ENCODE measurements at regions not wholly inside any gene's neighbourhood (a gene's known extent, or its start where the extent isn't known, plus 50 kb on each side); places are given as distances from the start of the nearest gene placed in this dataset.

DNA sequence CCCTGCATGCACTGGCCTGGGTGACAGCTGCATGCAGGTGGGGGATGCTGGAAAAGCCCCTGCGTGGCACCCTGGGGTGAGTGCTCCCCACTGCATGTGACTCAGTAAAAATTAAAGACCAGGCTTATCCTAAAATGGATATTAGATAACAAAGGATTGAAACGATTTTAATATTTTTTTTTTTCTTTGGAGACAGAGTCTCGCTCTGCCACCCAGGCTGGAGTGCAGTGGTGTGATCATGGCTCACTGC, 334.9 kb downstream of the C16orf95 start:
- H3K9me3 Mint-ChIP-seq = no peaks in the 10 kb centered on the region
- H3K4me1 Mint-ChIP-seq = peaks cover 8% of the 10 kb centered on the region
- no peak overlapping the region for H3K27ac Mint-ChIP-seq
- TF ChIP-seq, protein P1, sequence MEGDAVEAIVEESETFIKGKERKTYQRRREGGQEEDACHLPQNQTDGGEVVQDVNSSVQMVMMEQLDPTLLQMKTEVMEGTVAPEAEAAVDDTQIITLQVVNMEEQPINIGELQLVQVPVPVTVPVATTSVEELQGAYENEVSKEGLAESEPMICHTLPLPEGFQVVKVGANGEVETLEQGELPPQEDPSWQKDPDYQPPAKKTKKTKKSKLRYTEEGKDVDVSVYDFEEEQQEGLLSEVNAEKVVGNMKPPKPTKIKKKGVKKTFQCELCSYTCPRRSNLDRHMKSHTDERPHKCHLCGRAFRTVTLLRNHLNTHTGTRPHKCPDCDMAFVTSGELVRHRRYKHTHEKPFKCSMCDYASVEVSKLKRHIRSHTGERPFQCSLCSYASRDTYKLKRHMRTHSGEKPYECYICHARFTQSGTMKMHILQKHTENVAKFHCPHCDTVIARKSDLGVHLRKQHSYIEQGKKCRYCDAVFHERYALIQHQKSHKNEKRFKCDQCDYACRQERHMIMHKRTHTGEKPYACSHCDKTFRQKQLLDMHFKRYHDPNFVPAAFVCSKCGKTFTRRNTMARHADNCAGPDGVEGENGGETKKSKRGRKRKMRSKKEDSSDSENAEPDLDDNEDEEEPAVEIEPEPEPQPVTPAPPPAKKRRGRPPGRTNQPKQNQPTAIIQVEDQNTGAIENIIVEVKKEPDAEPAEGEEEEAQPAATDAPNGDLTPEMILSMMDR (IDR thresholded peaks at IDR 0.05; ENCODE audit: unreplicated experiment) = no peak
- no peak overlapping the region for H3K4me3 Mint-ChIP-seq
- H3K36me3 Mint-ChIP-seq = no peaks in the 10 kb centered on the region
- no peak for DNase-seq (ENCODE audit: low spot score in 2 of 2, unreplicated experiment in 2 of 2)
- H3K27me3 Mint-ChIP-seq (ENCODE audit: low read depth) = peaks cover 14% of the 10 kb centered on the region

DNA sequence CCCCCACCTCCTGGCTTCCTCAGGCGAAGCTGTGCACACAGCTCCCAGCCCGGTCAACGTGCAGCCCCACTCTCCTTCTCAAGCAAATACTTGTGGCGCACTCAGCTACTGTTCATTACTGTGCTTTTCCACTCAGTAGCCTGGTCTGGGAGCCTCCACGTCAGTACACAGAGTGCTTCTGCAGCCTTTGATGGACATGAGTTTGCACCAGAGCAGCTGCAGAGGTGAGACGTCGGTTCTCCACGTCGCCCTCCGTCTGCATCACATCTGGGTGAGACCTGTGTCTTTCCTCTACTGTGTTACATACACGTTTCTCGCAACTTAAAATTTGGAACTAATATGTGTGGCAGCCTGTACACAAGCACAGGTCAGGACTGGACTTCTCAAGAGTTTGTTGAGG, 334.3 kb downstream of the C16orf95 start:
- no peak overlapping the region for H3K27ac Mint-ChIP-seq
- TF ChIP-seq, protein P1 (IDR thresholded peaks at IDR 0.05; ENCODE audit: unreplicated experiment) = no peak

DNA sequence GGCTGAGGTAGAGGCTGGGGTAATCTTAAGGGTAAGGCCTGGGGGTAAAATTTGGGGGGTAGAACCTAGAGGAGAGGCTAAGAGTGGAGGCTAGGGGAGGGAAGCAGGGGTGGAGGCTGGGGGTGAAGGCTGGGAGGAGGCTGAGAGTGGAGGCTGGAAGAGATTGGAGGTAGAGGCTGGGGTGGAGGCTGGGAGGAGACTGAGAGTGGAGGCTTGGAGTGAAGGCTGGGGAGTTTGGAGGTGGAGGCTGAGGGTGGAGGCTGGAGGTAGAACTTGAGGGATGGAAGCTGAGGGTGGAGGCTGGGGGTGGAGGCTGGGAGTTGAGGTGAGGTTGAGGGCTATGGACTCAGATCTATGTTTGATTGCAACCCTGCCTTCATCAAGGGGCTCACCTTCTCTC, 333.6 kb downstream of the C16orf95 start:
- Mint-ChIP-seq H3K9me3 (no peaks in the 10 kb centered on the region), H3K4me3 (no peak overlapping the region), H3K4me1 (peaks cover 15% of the 10 kb centered on the region), H3K27me3 (ENCODE audit: low read depth) (peaks cover 28% of the 10 kb centered on the region), H3K27ac (no peak overlapping the region), H3K36me3 (no peaks in the 10 kb centered on the region)
- TF ChIP-seq, protein P1 (IDR thresholded peaks at IDR 0.05; ENCODE audit: unreplicated experiment) = no peak
- no peak for DNase-seq (ENCODE audit: low spot score in 2 of 2, unreplicated experiment in 2 of 2)

More for the DNA sequence above, 334.3 kb downstream of the C16orf95 start:
- Mint-ChIP-seq H3K36me3 (no peaks in the 10 kb centered on the region), H3K9me3 (no peaks in the 10 kb centered on the region), H3K4me1 (peaks cover 8% of the 10 kb centered on the region), H3K4me3 (no peak overlapping the region), H3K27me3 (ENCODE audit: low read depth) (peaks cover 21% of the 10 kb centered on the region)
- DNase-seq (ENCODE audit: low spot score in 2 of 2, unreplicated experiment in 2 of 2) = no peak

DNA sequence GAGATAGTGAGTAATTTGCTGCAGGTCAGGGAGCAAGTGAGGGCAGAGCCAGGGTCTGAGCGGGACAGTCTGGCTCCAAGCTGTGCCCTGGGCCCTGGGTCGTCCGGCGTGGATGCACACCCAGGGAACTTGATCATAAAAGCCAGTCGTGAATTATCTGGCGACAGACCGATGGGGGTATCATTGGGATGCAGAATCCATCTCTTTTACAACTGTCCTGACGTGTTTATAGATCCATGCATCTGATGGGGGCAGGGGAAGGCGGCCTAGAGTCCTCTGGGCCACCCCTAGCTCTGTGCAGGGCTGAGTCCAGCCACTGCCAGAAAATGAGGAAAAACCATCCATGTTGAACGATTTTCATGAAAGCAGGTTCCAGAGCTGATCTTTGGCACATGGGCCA, 332.8 kb downstream of the C16orf95 start:
- Mint-ChIP-seq H3K4me1 (peaks cover 21% of the 10 kb centered on the region), H3K9me3 (no peaks in the 10 kb centered on the region), H3K27me3 (ENCODE audit: low read depth) (peaks cover 29% of the 10 kb centered on the region), H3K36me3 (no peaks in the 10 kb centered on the region), H3K27ac (no peak overlapping the region), H3K4me3 (no peak overlapping the region)
- no peak for DNase-seq (ENCODE audit: low spot score in 2 of 2, unreplicated experiment in 2 of 2)
- TF ChIP-seq, protein P1 (IDR thresholded peaks at IDR 0.05; ENCODE audit: unreplicated experiment) = no peak

DNA sequence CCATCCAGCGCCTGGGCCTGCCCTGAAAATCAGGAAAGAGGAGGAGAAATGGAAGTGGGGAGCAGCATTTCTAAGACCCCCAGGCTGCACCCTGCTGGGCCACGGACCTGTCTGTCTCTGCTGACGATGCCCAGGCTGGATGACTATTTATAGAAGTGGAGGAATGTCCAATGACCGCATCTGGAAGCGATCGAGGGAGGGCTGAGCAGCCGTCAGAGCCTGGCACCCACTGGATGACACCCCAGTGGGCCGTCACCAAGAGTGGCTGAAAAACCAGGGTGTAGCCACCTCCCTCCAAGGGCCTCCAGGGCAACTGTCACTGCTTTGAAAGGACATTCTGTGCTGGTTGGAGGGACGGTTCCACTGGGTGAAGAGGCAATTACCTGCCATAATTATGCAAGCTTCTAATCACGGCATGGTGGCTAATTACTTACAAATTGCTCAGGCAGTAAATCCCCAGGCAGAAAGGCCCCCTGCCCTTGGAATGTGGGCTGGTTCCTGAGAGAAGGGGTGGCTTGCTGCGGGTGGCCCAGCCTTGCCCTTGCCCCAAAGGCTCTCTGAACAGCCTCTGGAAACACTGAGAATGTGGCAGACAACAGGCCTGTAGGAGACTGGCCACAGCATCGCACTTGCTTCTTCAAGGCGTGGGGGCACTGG, 332.1 kb downstream of the C16orf95 start:
- no peaks in the 10 kb centered on the region for H3K9me3 Mint-ChIP-seq
- TF ChIP-seq, protein P1 (IDR thresholded peaks at IDR 0.05; ENCODE audit: unreplicated experiment) = no peak
- no peak overlapping the region for H3K27ac Mint-ChIP-seq
- H3K36me3 Mint-ChIP-seq = no peaks in the 10 kb centered on the region
- peaks cover 27% of the 10 kb centered on the region for H3K4me1 Mint-ChIP-seq
- DNase-seq (ENCODE audit: low spot score in 2 of 2, unreplicated experiment in 2 of 2) = no peak
- H3K27me3 Mint-ChIP-seq (ENCODE audit: low read depth) = peaks cover 29% of the 10 kb centered on the region
- H3K4me3 Mint-ChIP-seq = no peak overlapping the region

DNA sequence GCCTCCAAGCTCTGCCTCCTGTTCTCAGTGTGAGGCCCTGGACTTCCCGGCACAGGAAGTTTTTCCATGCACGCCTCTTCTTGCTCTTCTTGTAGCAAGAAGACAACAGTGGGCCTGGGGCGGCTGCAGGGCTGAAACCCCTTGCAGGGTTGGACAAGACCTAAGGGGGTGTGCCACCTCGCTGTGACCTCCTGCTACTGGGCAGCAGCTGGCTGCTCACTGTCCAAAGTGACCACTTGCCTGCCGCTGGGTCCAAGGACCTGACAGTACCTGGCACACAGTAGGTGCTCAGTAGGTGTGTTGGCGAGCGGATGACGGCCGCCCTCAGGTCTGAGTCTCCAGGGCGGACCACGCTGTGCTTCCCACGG, 331.6 kb downstream of the C16orf95 start:
- H3K4me3 Mint-ChIP-seq = no peak overlapping the region
- no peak overlapping the region for H3K27ac Mint-ChIP-seq
- H3K9me3 Mint-ChIP-seq = no peaks in the 10 kb centered on the region
- H3K27me3 Mint-ChIP-seq (ENCODE audit: low read depth) = peaks cover 32% of the 10 kb centered on the region
- no peaks in the 10 kb centered on the region for H3K36me3 Mint-ChIP-seq
- TF ChIP-seq, protein P1 (IDR thresholded peaks at IDR 0.05; ENCODE audit: unreplicated experiment) = no peak
- peaks cover 32% of the 10 kb centered on the region for H3K4me1 Mint-ChIP-seq
- DNase-seq (ENCODE audit: low spot score in 2 of 2, unreplicated experiment in 2 of 2) = no peak
